ENCODE measurements at regions not wholly inside any gene's neighbourhood (a gene's known extent, or its start where the extent isn't known, plus 50 kb on each side); places are given as distances from the start of the nearest gene placed in this dataset.
"Not testable (repeated sequence)": the region's sequence is repeated elsewhere in the genome, so short reads cannot be mapped to it uniquely, and the experiment has no call there.

DNA sequence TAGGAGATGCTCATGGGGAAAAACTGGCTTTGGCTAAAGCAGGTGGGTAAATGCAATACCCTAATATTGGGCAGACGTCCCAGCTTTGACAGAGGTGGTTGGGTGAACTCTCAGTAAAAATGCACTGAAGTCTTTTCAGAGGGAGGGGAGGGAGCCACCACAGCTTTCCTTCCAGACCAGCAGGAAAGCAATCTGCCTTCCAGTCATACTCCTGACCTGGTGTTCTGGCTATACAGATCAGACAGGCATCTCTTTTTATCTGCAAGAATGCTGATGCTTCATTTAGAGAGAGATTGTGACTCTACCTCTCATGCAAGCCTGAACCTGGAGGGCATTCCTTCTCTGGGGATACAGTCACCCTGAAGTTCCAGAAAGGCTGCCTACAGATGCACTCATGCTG is 52.6 kb upstream of the ICA1 start:
- DNase-seq (ENCODE audit: insufficient read length, low spot score) (no peak), FAIRE-seq (no peak)
- TF ChIP-seq SPI1 (IDR thresholded peaks at IDR 0.05; ENCODE audit: low read depth, low read length) = no peak
- no peak for TF ChIP-seq PAX5 (IDR thresholded peaks at IDR 0.05; ENCODE audit: insufficient read depth, low read length, severe bottlenecking)
- no peak for TF ChIP-seq POU2F2 (IDR thresholded peaks at IDR 0.05; ENCODE audit: low read depth, low read length)
- TF ChIP-seq POLR2A (IDR thresholded peaks at IDR 0.05; ENCODE audit: low read depth, low read length) = no peak
- no peak for TF ChIP-seq TAF1 (IDR thresholded peaks at IDR 0.05; ENCODE audit: low read depth, low read length)
- no peak for TF ChIP-seq POLR2AphosphoS5 (IDR thresholded peaks at IDR 0.05; ENCODE audit: low read depth, low read length)

DNA sequence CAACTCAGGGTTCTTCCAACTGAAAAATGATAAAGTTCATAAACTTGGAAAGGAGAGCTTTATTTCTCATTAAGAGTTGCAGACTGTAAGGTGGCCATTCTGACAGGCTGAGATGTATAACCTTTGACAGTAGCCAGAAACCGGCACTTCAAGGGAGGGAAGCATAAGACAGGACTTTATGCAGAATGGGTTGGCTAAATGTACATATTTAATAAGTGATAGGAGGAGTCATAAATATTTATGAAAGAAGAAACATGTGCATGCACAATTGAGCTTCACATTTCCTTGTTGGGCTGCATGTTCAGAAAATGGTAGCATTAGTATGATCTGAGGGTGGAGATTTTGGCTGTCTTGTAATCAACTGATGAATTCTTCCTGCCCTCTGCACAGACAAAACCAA is 57.1 kb upstream of the ICA1 start:
- TF ChIP-seq SPI1 (IDR thresholded peaks at IDR 0.05; ENCODE audit: low read depth, low read length) = no peak
- TF ChIP-seq POLR2A (IDR thresholded peaks at IDR 0.05; ENCODE audit: low read depth, low read length) = no peak
- TF ChIP-seq TAF1 (IDR thresholded peaks at IDR 0.05; ENCODE audit: low read depth, low read length) = no peak
- TF ChIP-seq PAX5 (IDR thresholded peaks at IDR 0.05; ENCODE audit: insufficient read depth, low read length, severe bottlenecking) = no peak
- no peak for TF ChIP-seq POU2F2 (IDR thresholded peaks at IDR 0.05; ENCODE audit: low read depth, low read length)
- no peak for TF ChIP-seq POLR2AphosphoS5 (IDR thresholded peaks at IDR 0.05; ENCODE audit: low read depth, low read length)
- FAIRE-seq = no peak
- no peak for DNase-seq (ENCODE audit: insufficient read length, low spot score)

DNA sequence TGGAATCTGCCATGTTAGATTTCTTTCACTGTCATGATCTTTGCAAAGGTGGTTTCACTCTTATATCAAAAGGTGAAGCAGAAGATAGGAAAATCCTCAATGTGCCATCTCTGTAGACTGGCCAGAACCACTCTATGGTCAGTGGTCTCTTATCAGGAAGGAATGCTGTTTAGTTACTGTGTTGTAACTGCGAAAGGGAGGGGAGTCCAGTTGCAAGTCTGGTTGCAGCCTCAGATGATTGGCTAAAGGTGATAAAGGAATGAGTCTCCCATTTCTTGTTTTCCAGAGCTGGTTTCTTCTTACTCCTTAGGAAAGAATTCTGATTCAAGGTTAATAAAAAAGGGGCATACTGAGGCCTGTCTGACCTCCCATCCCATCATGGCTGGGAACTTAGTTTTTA is 58.2 kb upstream of the ICA1 start:
- no peak for FAIRE-seq
- DNase-seq (ENCODE audit: insufficient read length, low spot score) = no peak
- TF ChIP-seq POLR2A (IDR thresholded peaks at IDR 0.05; ENCODE audit: low read depth, low read length) = no peak
- no peak for TF ChIP-seq POU2F2 (IDR thresholded peaks at IDR 0.05; ENCODE audit: low read depth, low read length)
- no peak for TF ChIP-seq POLR2AphosphoS5 (IDR thresholded peaks at IDR 0.05; ENCODE audit: low read depth, low read length)
- no peak for TF ChIP-seq TAF1 (IDR thresholded peaks at IDR 0.05; ENCODE audit: low read depth, low read length)
- no peak for TF ChIP-seq PAX5 (IDR thresholded peaks at IDR 0.05; ENCODE audit: insufficient read depth, low read length, severe bottlenecking)
- TF ChIP-seq SPI1 (IDR thresholded peaks at IDR 0.05; ENCODE audit: low read depth, low read length) = no peak

DNA sequence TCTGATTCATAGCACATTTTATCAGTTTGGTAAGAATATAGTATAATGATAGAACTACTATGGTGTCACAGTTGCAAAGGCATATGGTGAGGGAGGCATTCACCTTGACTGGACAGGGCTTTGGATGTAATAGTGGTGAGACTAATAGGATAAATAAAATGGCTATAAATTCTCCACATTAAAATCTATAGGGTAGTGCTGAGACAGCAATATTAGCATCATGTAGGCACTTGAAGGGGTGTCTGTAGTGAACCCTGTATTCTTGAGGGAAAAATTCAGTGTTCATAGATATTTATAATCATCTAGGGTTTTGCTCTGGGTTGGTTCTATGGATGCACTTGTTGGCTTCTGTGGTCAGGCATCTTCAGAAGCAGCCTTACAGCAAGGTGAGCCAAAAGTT is 59.3 kb upstream of the ICA1 start:
- TF ChIP-seq SPI1 (IDR thresholded peaks at IDR 0.05; ENCODE audit: low read depth, low read length) (no peak), POU2F2 (IDR thresholded peaks at IDR 0.05; ENCODE audit: low read depth, low read length) (no peak), PAX5 (IDR thresholded peaks at IDR 0.05; ENCODE audit: insufficient read depth, low read length, severe bottlenecking) (no peak), POLR2A (IDR thresholded peaks at IDR 0.05; ENCODE audit: low read depth, low read length) (no peak), TAF1 (IDR thresholded peaks at IDR 0.05; ENCODE audit: low read depth, low read length) (no peak), POLR2AphosphoS5 (IDR thresholded peaks at IDR 0.05; ENCODE audit: low read depth, low read length) (no peak)
- DNase-seq (ENCODE audit: insufficient read length, low spot score) (no peak), FAIRE-seq (no peak)

DNA sequence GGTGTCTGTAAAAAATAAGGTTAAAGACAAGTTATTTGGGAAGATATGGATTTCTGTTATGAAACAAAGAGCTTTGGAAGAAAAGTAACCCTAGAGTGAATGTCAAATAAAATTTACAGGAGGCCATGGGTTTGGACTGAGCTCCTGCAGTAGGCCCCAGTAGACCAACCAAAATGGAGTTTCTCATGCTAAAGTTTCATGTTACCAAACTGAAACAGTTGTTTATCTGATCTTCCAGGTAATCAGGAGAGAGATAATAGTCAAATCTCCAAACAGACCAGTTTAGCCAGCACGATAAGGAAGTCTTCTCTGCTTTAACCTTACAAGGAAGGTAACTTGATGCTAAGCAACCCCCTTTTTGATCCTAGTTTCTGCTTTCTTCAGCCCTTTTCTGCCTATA is 60.7 kb upstream of the ICA1 start:
- FAIRE-seq = no peak
- DNase-seq (ENCODE audit: insufficient read length, low spot score) = no peak
- TF ChIP-seq POLR2AphosphoS5 (IDR thresholded peaks at IDR 0.05; ENCODE audit: low read depth, low read length) = no peak
- TF ChIP-seq PAX5 (IDR thresholded peaks at IDR 0.05; ENCODE audit: insufficient read depth, low read length, severe bottlenecking) = no peak
- no peak for TF ChIP-seq POLR2A (IDR thresholded peaks at IDR 0.05; ENCODE audit: low read depth, low read length)
- no peak for TF ChIP-seq TAF1 (IDR thresholded peaks at IDR 0.05; ENCODE audit: low read depth, low read length)
- no peak for TF ChIP-seq SPI1 (IDR thresholded peaks at IDR 0.05; ENCODE audit: low read depth, low read length)
- TF ChIP-seq POU2F2 (IDR thresholded peaks at IDR 0.05; ENCODE audit: low read depth, low read length) = no peak

DNA sequence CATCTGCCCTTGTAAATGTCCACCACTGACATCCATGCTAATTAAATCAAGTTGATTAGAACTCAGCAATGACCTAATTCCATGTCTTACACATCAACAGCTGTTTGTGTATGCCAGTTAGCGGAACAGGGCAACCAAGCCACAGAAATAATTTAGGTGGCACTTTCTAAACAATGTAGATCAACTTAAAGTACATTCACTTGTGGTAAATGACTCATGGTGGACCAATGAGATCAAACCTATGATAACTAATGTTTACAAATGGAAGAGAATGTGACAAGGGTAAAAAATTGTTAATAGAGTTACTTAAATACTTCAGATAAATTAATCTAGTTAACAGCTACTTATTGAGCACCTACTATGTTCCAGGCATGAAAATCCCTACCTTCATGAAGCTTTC is 63.1 kb upstream of the ICA1 start:
- TF ChIP-seq PAX5 (IDR thresholded peaks at IDR 0.05; ENCODE audit: insufficient read depth, low read length, severe bottlenecking) = no peak
- FAIRE-seq (no peak), DNase-seq (ENCODE audit: insufficient read length, low spot score) (no peak)

DNA sequence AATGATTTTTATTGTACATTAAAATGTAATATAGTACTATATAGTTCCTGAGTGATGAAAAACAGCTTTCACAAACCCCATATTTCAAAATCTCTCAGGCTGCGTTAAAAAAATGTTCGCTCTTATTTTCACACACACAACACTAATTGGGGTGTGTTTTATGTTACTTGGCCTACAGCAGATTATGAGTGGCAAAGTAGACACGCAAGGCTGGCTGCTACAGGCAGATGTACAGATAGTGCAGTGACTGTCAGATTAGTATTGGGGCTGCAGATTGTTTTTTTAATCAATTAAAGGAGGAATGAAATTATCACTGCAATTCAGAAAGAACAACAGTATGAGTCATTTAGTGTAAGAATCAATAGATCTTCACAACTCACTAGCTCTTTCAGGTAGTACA is 65.2 kb upstream of the ICA1 start:
- FAIRE-seq (no peak), DNase-seq (ENCODE audit: insufficient read length, low spot score) (no peak)
- TF ChIP-seq POLR2A (IDR thresholded peaks at IDR 0.05; ENCODE audit: low read depth, low read length) = no peak
- no peak for TF ChIP-seq POU2F2 (IDR thresholded peaks at IDR 0.05; ENCODE audit: low read depth, low read length)
- no peak for TF ChIP-seq PAX5 (IDR thresholded peaks at IDR 0.05; ENCODE audit: insufficient read depth, low read length, severe bottlenecking)
- no peak for TF ChIP-seq SPI1 (IDR thresholded peaks at IDR 0.05; ENCODE audit: low read depth, low read length)
- no peak for TF ChIP-seq POLR2AphosphoS5 (IDR thresholded peaks at IDR 0.05; ENCODE audit: low read depth, low read length)
- TF ChIP-seq TAF1 (IDR thresholded peaks at IDR 0.05; ENCODE audit: low read depth, low read length) = no peak

DNA sequence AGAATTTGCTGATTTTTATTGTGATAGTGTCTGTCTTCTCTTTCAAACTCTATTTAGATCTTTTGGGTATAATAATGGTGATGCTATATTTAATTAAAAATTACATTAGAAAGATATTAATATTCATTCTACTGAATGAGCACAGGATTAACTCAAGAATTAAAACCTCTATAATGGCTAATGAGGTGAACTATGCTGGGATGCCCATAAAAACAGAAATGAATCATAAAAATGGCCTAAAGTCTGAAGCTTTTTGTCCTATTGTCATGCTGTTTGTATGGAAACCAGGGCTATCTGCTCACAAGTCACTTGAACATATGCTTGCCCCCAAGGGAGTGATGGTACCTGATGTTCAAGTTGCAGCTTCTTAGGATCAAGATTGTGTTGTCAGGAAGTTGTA is 76.2 kb upstream of the ICA1 start:
- no peak for DNase-seq (ENCODE audit: insufficient read length, low spot score)
- no peak for TF ChIP-seq TAF1 (IDR thresholded peaks at IDR 0.05; ENCODE audit: low read depth, low read length)
- no peak for TF ChIP-seq POU2F2 (IDR thresholded peaks at IDR 0.05; ENCODE audit: low read depth, low read length)
- no peak for TF ChIP-seq POLR2AphosphoS5 (IDR thresholded peaks at IDR 0.05; ENCODE audit: low read depth, low read length)
- TF ChIP-seq PAX5 (IDR thresholded peaks at IDR 0.05; ENCODE audit: insufficient read depth, low read length, severe bottlenecking) = no peak
- TF ChIP-seq SPI1 (IDR thresholded peaks at IDR 0.05; ENCODE audit: low read depth, low read length) = no peak
- no peak for TF ChIP-seq POLR2A (IDR thresholded peaks at IDR 0.05; ENCODE audit: low read depth, low read length)
- no peak for FAIRE-seq

DNA sequence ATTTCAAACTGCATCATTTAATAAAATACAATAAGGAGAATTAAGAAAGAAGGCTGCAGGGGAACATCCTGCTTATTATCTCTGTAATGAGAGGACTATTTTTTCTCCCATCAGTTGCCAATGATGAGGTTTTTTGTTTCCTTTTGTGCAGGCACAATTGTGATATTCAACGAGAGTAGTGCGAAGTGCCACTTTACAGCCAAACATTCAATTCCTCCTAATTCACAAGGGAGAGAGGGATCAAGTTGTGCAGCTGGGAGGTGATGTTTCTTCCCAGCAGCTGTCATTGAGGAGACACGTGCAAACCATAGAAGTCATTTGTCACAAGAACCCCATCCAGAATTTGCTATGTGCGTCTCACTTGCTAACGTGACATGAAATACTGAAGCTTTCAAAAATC is 81.6 kb upstream of the ICA1 start:
- no peak for FAIRE-seq
- DNase-seq (ENCODE audit: insufficient read length, low spot score) = no peak
- TF ChIP-seq TAF1 (IDR thresholded peaks at IDR 0.05; ENCODE audit: low read depth, low read length) (no peak), POLR2A (IDR thresholded peaks at IDR 0.05; ENCODE audit: low read depth, low read length) (no peak), POLR2AphosphoS5 (IDR thresholded peaks at IDR 0.05; ENCODE audit: low read depth, low read length) (no peak), PAX5 (IDR thresholded peaks at IDR 0.05; ENCODE audit: insufficient read depth, low read length, severe bottlenecking) (no peak), SPI1 (IDR thresholded peaks at IDR 0.05; ENCODE audit: low read depth, low read length) (no peak), POU2F2 (IDR thresholded peaks at IDR 0.05; ENCODE audit: low read depth, low read length) (no peak)

DNA sequence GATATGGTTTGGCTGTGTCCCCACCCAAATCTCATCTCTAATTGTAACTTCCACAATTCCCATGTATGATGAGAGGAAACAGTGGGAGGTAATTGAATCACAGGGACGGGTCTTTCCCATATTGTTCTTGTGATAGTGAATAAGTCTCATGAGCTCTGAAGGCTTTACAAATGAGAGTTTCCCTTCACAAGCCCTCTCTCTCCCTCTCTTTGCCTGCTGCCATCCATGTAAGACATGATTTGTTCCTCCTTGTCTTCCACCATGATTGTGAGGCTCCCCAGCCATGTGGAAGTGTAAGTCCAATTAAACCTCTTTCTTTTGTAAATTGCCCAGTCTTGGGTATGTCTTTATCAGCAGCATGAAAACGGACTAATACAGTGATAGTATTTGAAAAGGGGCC is 85.4 kb upstream of the ICA1 start:
- DNase-seq (ENCODE audit: insufficient read length, low spot score); FAIRE-seq: not testable (repeated sequence)

DNA sequence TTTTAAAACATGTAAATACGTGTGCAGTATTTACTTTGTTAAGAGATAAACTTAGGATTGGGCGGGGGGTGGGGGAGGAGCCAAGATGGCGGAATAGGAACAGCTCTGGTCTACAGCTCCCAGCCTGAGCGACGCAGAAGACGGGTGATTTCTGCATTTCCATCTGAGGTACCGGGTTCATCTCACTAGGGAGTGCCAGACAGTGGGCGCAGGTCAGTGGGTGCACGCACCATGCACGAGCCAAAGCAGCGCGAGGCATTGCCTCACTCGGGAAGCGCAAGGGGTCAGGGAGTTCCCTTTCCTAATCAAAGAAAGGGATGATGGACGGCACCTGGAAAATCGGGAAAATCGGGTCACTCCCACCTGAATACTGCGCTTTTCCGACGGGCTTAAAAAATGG is 81.8 kb upstream of the NXPH1 start:
- DNase-seq (ENCODE audit: insufficient read length, low spot score); FAIRE-seq: not testable (repeated sequence)

All from GM12891 (cell line).